ENCODE measurements at regions not wholly inside any gene's neighbourhood (a gene's known extent, or its start where the extent isn't known, plus 50 kb on each side); places are given as distances from the start of the nearest gene placed in this dataset.

DNA sequence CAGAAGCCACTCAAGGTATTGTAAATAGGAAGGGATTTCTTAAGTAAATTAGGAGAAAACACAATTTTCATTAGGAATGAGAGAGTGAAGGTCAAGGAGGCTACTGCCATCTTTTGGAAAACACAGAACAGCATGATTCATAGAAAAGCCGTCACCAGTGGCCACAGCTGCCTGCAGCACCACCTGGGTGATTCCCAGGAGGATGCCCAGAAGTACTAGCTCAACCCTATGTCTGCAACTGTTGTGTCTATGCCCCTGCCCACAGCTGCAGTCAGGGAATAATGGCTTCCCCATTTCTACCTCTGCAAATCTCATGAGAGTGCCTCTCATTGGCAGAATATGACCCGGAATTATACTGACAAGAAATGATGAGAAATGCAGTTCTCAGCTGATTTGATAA lies 300.0 kb downstream of the IGSF11 start:
- H3K4me1 ChIP-seq (ENCODE audit: low read length): no peaks in the 10 kb centered on the region
- no peak overlapping the region for H3K4me3 ChIP-seq (ENCODE audit: low read length)
- no peak overlapping the region for H3K9ac ChIP-seq (ENCODE audit: low read length)
- TF ChIP-seq, protein P1, sequence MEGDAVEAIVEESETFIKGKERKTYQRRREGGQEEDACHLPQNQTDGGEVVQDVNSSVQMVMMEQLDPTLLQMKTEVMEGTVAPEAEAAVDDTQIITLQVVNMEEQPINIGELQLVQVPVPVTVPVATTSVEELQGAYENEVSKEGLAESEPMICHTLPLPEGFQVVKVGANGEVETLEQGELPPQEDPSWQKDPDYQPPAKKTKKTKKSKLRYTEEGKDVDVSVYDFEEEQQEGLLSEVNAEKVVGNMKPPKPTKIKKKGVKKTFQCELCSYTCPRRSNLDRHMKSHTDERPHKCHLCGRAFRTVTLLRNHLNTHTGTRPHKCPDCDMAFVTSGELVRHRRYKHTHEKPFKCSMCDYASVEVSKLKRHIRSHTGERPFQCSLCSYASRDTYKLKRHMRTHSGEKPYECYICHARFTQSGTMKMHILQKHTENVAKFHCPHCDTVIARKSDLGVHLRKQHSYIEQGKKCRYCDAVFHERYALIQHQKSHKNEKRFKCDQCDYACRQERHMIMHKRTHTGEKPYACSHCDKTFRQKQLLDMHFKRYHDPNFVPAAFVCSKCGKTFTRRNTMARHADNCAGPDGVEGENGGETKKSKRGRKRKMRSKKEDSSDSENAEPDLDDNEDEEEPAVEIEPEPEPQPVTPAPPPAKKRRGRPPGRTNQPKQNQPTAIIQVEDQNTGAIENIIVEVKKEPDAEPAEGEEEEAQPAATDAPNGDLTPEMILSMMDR (IDR thresholded peaks at IDR 0.05; ENCODE audit: low read length): no peak
- TF ChIP-seq EZH2 (optimal IDR thresholded peaks at IDR 0.05; ENCODE audit: low read depth, low read length): no peak
- TF ChIP-seq EZH2phosphoT487 (IDR thresholded peaks at IDR 0.05; ENCODE audit: low read length): no peak
- H3K27me3 ChIP-seq (replicated peaks; ENCODE audit: insufficient read depth, low read length): no peaks in the 10 kb centered on the region
- no peaks in the 10 kb centered on the region for H3F3A ChIP-seq (ENCODE audit: insufficient read depth, low read length)
- no peaks in the 10 kb centered on the region for H3K9me3 ChIP-seq (replicated peaks; ENCODE audit: insufficient read depth, low read length)
- no peak overlapping the region for H2AFZ ChIP-seq (ENCODE audit: low read length)
- no peaks in the 10 kb centered on the region for H3K79me2 ChIP-seq (ENCODE audit: low read length)
- no peaks in the 10 kb centered on the region for H4K20me1 ChIP-seq (ENCODE audit: insufficient read depth, low read length)
- no peak overlapping the region for H3K4me2 ChIP-seq (ENCODE audit: low read depth, low read length)
- no peaks in the 10 kb centered on the region for H3K36me3 ChIP-seq (replicated peaks; ENCODE audit: insufficient read depth, low read length)
- no peak for DNase-seq
- no peak overlapping the region for H3K27ac ChIP-seq (ENCODE audit: low read length)
- H3K9me2 ChIP-seq (replicated peaks; ENCODE audit: insufficient read depth, low read length): no peaks in the 10 kb centered on the region

DNA sequence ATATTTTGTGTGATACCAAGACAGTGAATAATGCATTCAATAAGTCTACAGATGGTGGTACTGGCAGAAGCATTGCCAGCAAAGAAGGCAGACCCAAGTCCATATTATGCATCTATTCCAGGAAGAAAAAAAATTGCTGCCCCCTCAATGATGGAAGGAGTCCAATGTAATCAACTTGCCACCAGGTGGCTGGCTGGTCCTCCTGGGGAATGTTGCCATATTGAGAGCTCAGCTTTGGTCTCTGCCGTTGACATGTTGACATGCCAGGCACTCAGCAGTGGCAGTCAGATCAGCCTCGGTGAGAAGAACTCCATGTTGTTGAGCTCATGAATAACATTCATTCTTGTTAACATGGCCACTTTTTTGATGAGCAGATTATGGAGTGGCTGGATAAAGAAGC lies 298.5 kb downstream of the IGSF11 start:
- H3K4me2 ChIP-seq (ENCODE audit: low read depth, low read length): no peak overlapping the region
- H3K9me2 ChIP-seq (replicated peaks; ENCODE audit: insufficient read depth, low read length): no peaks in the 10 kb centered on the region
- no peak overlapping the region for H3K27ac ChIP-seq (ENCODE audit: low read length)
- H3K9me3 ChIP-seq (replicated peaks; ENCODE audit: insufficient read depth, low read length): no peaks in the 10 kb centered on the region
- H3K9ac ChIP-seq (ENCODE audit: low read length): no peak overlapping the region
- no peaks in the 10 kb centered on the region for H3K36me3 ChIP-seq (replicated peaks; ENCODE audit: insufficient read depth, low read length)
- DNase-seq: no peak
- no peaks in the 10 kb centered on the region for H3K27me3 ChIP-seq (replicated peaks; ENCODE audit: insufficient read depth, low read length)
- no peak overlapping the region for H3K4me3 ChIP-seq (ENCODE audit: low read length)
- no peaks in the 10 kb centered on the region for H4K20me1 ChIP-seq (ENCODE audit: insufficient read depth, low read length)
- no peaks in the 10 kb centered on the region for H3K79me2 ChIP-seq (ENCODE audit: low read length)
- H3K4me1 ChIP-seq (ENCODE audit: low read length): peaks cover 8% of the 10 kb centered on the region
- TF ChIP-seq, protein P1 (IDR thresholded peaks at IDR 0.05; ENCODE audit: low read length): no peak
- TF ChIP-seq EZH2 (optimal IDR thresholded peaks at IDR 0.05; ENCODE audit: low read depth, low read length) (no peak), EZH2phosphoT487 (IDR thresholded peaks at IDR 0.05; ENCODE audit: low read length) (no peak)
- no peaks in the 10 kb centered on the region for H3F3A ChIP-seq (ENCODE audit: insufficient read depth, low read length)
- no peak overlapping the region for H2AFZ ChIP-seq (ENCODE audit: low read length)

DNA sequence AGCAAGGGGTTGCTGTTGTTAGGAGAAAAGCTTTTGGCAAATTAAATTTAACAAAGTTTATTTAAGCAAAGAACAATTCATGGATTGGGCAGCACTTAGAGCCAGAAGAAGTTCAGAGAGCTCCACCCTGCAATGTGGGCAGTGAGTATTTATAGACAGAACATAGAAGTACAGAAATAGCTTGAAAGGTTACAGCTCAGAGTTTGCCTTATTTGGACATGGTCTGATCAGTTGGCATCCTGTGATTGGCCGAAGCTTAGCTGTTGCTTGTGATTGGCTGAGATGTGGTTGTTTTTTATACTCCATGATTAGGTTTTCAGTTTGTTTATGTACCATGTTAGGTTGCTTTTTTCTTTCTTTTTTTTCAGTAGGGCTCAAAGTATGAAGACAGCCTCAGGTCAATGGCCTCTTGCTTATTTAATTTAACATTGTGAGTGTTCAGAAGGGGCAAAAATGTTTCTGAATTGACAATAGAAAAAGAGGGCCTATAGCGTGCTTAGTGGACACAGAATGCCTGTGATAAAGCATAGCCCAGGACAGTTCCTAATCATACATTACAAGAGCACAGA lies 293.8 kb downstream of the IGSF11 start:
- no peaks in the 10 kb centered on the region for H3K9me2 ChIP-seq (replicated peaks; ENCODE audit: insufficient read depth, low read length)
- peak overlapping the region; percentile 22; the same call in 1 of the 2 replicates for H3K27ac ChIP-seq (ENCODE audit: low read length)
- H3K27me3 ChIP-seq (replicated peaks; ENCODE audit: insufficient read depth, low read length): no peaks in the 10 kb centered on the region
- DNase-seq: peak; percentile 29
- H4K20me1 ChIP-seq (ENCODE audit: insufficient read depth, low read length): no peaks in the 10 kb centered on the region
- no peaks in the 10 kb centered on the region for H3K79me2 ChIP-seq (ENCODE audit: low read length)
- H3K9ac ChIP-seq (ENCODE audit: low read length): no peak overlapping the region
- TF ChIP-seq, protein P1 (IDR thresholded peaks at IDR 0.05; ENCODE audit: low read length): no peak
- TF ChIP-seq EZH2phosphoT487 (IDR thresholded peaks at IDR 0.05; ENCODE audit: low read length): no peak
- no peak for TF ChIP-seq EZH2 (optimal IDR thresholded peaks at IDR 0.05; ENCODE audit: low read depth, low read length)
- no peaks in the 10 kb centered on the region for H3F3A ChIP-seq (ENCODE audit: insufficient read depth, low read length)
- no peak overlapping the region for H3K4me2 ChIP-seq (ENCODE audit: low read depth, low read length)
- H3K36me3 ChIP-seq (replicated peaks; ENCODE audit: insufficient read depth, low read length): no peaks in the 10 kb centered on the region
- H3K4me1 ChIP-seq (ENCODE audit: low read length): peaks cover 11% of the 10 kb centered on the region
- no peak overlapping the region for H3K4me3 ChIP-seq (ENCODE audit: low read length)
- H3K9me3 ChIP-seq (replicated peaks; ENCODE audit: insufficient read depth, low read length): no peaks in the 10 kb centered on the region
- H2AFZ ChIP-seq (ENCODE audit: low read length): peak overlapping the region; percentile 22; the same call in 1 of the 2 replicates

Measured in MM.1S (cell line).